GM23338 (cell line): ENCODE measurements at regions not wholly inside any gene's neighbourhood (a gene's known extent, or its start where the extent isn't known, plus 50 kb on each side); places are given as distances from the start of the nearest gene placed in this dataset.

ENCODE experiments used
- ATAC-seq: fragments of 200-7000 bp; cut with Tn5 transposase; 3 replicates; pipeline ENCODE4 v1.9.1; 2020
- DNase-seq: peaks from one replicate; pipeline ENCODE4 v3.0.0-alpha.2; 2015; ENCODE audit warnings: low spot score
- H2AFZ ChIP-seq: fragments of 200-600 bp; sonication (generic); 2 replicates; pipeline ENCODE4 v1.8.0; 2016; ENCODE audit warnings: antibody characterized with exemption, mild to moderate bottlenecking, moderate library complexity
- H3F3A ChIP-seq: fragments of 200-600 bp; sonication (generic); replicated peaks from 2 replicates; pipeline ENCODE4 v1.8.0; 2017; ENCODE audit warnings: antibody characterized with exemption, mixed run types, low read depth
- H3K27ac ChIP-seq: fragments of 200-600 bp; sonication (generic); 2 replicates; pipeline ENCODE4 v1.6.1; 2016; ENCODE audit warnings: low read depth
- H3K27me3 ChIP-seq: fragments of 200-600 bp; sonication (generic); 2 replicates; pipeline ENCODE4 v1.8.0; 2016; ENCODE audit warnings: mild to moderate bottlenecking, mixed run types, moderate library complexity; ENCODE audit not compliant: insufficient read depth
- H3K36me3 ChIP-seq: fragments of 200-600 bp; sonication (generic); 2 replicates; pipeline ENCODE4 v1.8.0; 2016; ENCODE audit warnings: mild to moderate bottlenecking; ENCODE audit not compliant: insufficient read depth
- H3K4me1 ChIP-seq: fragments of 200-600 bp; sonication (generic); 2 replicates; pipeline ENCODE4 v1.8.0; 2016; ENCODE audit warnings: mild to moderate bottlenecking, moderate library complexity; ENCODE audit not compliant: insufficient read depth
- H3K4me2 ChIP-seq: fragments of 200-600 bp; sonication (generic); 2 replicates; pipeline ENCODE4 v1.7.1; 2017; ENCODE audit warnings: mixed run types
- H3K4me3 ChIP-seq: fragments of 200-600 bp; sonication (generic); 2 replicates; pipeline ENCODE4 v1.6.1; 2016; ENCODE audit warnings: mixed run types
- H3K79me2 ChIP-seq: fragments of 200-600 bp; sonication (generic); replicated peaks from 2 replicates; pipeline ENCODE4 v1.8.0; 2017; ENCODE audit warnings: mild to moderate bottlenecking; ENCODE audit not compliant: insufficient read depth
- H3K9me2 ChIP-seq: fragments of 200-600 bp; sonication (generic); 2 replicates; pipeline ENCODE4 v1.8.0; 2017; ENCODE audit not compliant: insufficient read depth
- H4K20me1 ChIP-seq: fragments of 200-600 bp; sonication (generic); replicated peaks from 2 replicates; pipeline ENCODE4 v1.8.0; 2017; ENCODE audit warnings: mild to moderate bottlenecking; ENCODE audit not compliant: insufficient read depth
- H3K27ac Mint-ChIP-seq: 2 replicates; pipeline ENCODE4 v1.8.0; 2020; ENCODE audit warnings: inconsistent platforms, mild to moderate bottlenecking, moderate library complexity, mixed read lengths
- H3K27me3 Mint-ChIP-seq: 3 replicates; pipeline ENCODE4 v1.8.0; 2022; ENCODE audit warnings: low read depth, mild to moderate bottlenecking, moderate library complexity, mixed read lengths, inconsistent platforms; ENCODE audit not compliant: insufficient read depth, poor library complexity
- H3K36me3 Mint-ChIP-seq: 3 replicates; pipeline ENCODE4 v1.8.0; 2021; ENCODE audit warnings: low read depth, mild to moderate bottlenecking, inconsistent platforms, moderate library complexity, mixed read lengths
- H3K4me1 Mint-ChIP-seq: 3 replicates; pipeline ENCODE4 v1.8.0; 2020; ENCODE audit warnings: mild to moderate bottlenecking, inconsistent platforms, mixed read lengths
- H3K4me3 Mint-ChIP-seq: 3 replicates; pipeline ENCODE4 v1.8.0; 2021; ENCODE audit warnings: moderate library complexity, mild to moderate bottlenecking, inconsistent platforms, mixed read lengths
- H3K9me3 Mint-ChIP-seq: 3 replicates; pipeline ENCODE4 v1.8.0; 2020; ENCODE audit warnings: moderate library complexity, mild to moderate bottlenecking, inconsistent platforms, mixed read lengths
- CREB1 ChIP-seq: fragments of 250-450 bp; sonication (Bioruptor Pico); IDR thresholded peaks from 2 replicates; pipeline ENCODE4 v1.5.0; 2020; ENCODE audit warnings: low read depth, mild to moderate bottlenecking, moderate library complexity
- CTCF ChIP-seq, 2 experiments: fragments of 200-600 bp in 1 of 2; sonication (generic) in 1 of 2; conservative IDR thresholded peaks; 2 replicates each; pipeline versions ENCODE4 v1.5.1 to v1.6.1; 2016 to 2017; ENCODE audit warnings: antibody characterized with exemption in 2 of 2, low read depth in 2 of 2, mild to moderate bottlenecking in 2 of 2, moderate library complexity in 1 of 2
- ETS1 ChIP-seq: IDR thresholded peaks from 2 replicates; pipeline ENCODE4 v1.6.1; 2016; ENCODE audit warnings: antibody characterized with exemption
- EZH2 ChIP-seq: fragments of 200-600 bp; sonication (generic); IDR thresholded peaks from one replicate; pipeline ENCODE4 v1.8.0; 2017; ENCODE audit warnings: antibody characterized with exemption, mild to moderate bottlenecking, low read depth; ENCODE audit not compliant: unreplicated experiment
- EZH2phosphoT487 ChIP-seq: fragments of 200-600 bp; sonication (generic); IDR thresholded peaks from one replicate; pipeline ENCODE4 v1.8.1; 2018; ENCODE audit warnings: antibody characterized with exemption; ENCODE audit not compliant: unreplicated experiment
- JUNB ChIP-seq: IDR thresholded peaks from one replicate; pipeline ENCODE4 v1.6.1; 2016; ENCODE audit warnings: antibody characterized with exemption; ENCODE audit not compliant: unreplicated experiment
- POLR2AphosphoS5 ChIP-seq: IDR thresholded peaks from 2 replicates; pipeline ENCODE4 v1.6.1; 2016; ENCODE audit warnings: antibody characterized with exemption, low read depth
- STAT1 ChIP-seq: IDR thresholded peaks from one replicate; pipeline ENCODE4 v1.6.1; 2016; ENCODE audit warnings: antibody characterized with exemption; ENCODE audit not compliant: unreplicated experiment
- ZNF331 ChIP-seq: fragments of 250-450 bp; sonication (Bioruptor Pico); IDR thresholded peaks from 2 replicates; pipeline ENCODE4 v1.5.0; 2020; ENCODE audit warnings: low read depth, mild to moderate bottlenecking, moderate library complexity
- ZNF462 ChIP-seq: fragments of 250-450 bp; sonication (Bioruptor Pico); IDR thresholded peaks from 2 replicates; pipeline ENCODE4 v1.5.0; 2020; ENCODE audit warnings: mild to moderate bottlenecking, moderate library complexity

- H3K36me3 Mint-ChIP-seq, result no peaks in the 10 kb centered on the region
- H3K9me2 ChIP-seq, result 0 out of 2 replicates have a peak, but pooled peaks cover under 1% of the 10 kb centered on the region
- H3K36me3 ChIP-seq, result no peaks in the 10 kb centered on the region
These were observed 281.2 kb downstream of the TLE3 start for GRCh38 chr15:69816522-69816921.

More at GRCh38 chr15:69816522-69816921, 281.2 kb downstream of the TLE3 start:
- H4K20me1 ChIP-seq, result no peaks in the 10 kb centered on the region
- no peak for TF ChIP-seq CREB1 (CRISPR knock-in tag)
- no peak for TF ChIP-seq JUNB
- TF ChIP-seq POLR2AphosphoS5, result no peak
- no peak for TF ChIP-seq ETS1
- TF ChIP-seq EZH2, result no peak
- TF ChIP-seq EZH2phosphoT487, result no peak
- no peak for TF ChIP-seq ZNF462 (CRISPR knock-in tag)
- no peak for TF ChIP-seq ZNF331
- TF ChIP-seq STAT1, result no peak
- TF ChIP-seq CTCF (conservative IDR thresholded peaks at IDR 0.05; ENCODE audit: low read depth in 2 of 2), result no peak
- no peak overlapping the region for H3K4me3 ChIP-seq
- H3F3A ChIP-seq, result no peaks in the 10 kb centered on the region
- no peak overlapping the region for H2AFZ ChIP-seq
- no peak overlapping the region for H3K27ac ChIP-seq
- H3K27me3 ChIP-seq, result no peaks in the 10 kb centered on the region
- H3K9me3 Mint-ChIP-seq, result no peaks in the 10 kb centered on the region
- H3K4me1 ChIP-seq, result peaks cover 10% of the 10 kb centered on the region; the same call in 1 of the 2 replicates
- H3K4me1 Mint-ChIP-seq, result peaks cover 27% of the 10 kb centered on the region
- no peaks in the 10 kb centered on the region for H3K79me2 ChIP-seq
- no peak overlapping the region for H3K4me3 Mint-ChIP-seq
- H3K4me2 ChIP-seq, result no peak overlapping the region
- H3K27me3 Mint-ChIP-seq, result peaks cover 7% of the 10 kb centered on the region
- no peak for ATAC-seq
- no peak overlapping the region; the same call in 1 of the 2 replicates for H3K27ac Mint-ChIP-seq
- no peak for DNase-seq
